ENCODE measurements at regions not wholly inside any gene's neighbourhood (a gene's known extent, or its start where the extent isn't known, plus 50 kb on each side); places are given as distances from the start of the nearest gene placed in this dataset.

- TF ChIP-seq CTCF (IDR thresholded peaks at IDR 0.05; ENCODE audit: low read depth, low read length, poor library complexity, severe bottlenecking) (no peak), EZH2phosphoT487 (IDR thresholded peaks at IDR 0.05; ENCODE audit: borderline replicate concordance, low read length) (no peak)
Observed at GRCh38 chr18:38572554-38573111, 1007.0 kb upstream of the CELF4 start.

All from DOHH2 (cell line).